Panc1 (cell line): ENCODE measurements at regions not wholly inside any gene's neighbourhood (a gene's known extent, or its start where the extent isn't known, plus 50 kb on each side); places are given as distances from the start of the nearest gene placed in this dataset.

Source experiments
- ATAC-seq: fragments of 200-7000 bp; cut with Tn5 transposase; 2 replicates; pipeline ENCODE4 v1.9.1; 2020; ENCODE audit warnings: mild to moderate bottlenecking, moderate library complexity
- BruUV-seq: library from RNA; stranded (reverse); fragments of 400-500 nt; replicated peaks from 2 replicates; lab custom pipeline; 2021; lab: Mats Ljungman, UMichigan
- CTCF ChIA-PET: fragments of 300-600 bp; sonication (Branson Sonifier 250); formaldehyde crosslinking; loops from one replicate; lab custom pipeline; 2022; ENCODE audit warnings: antibody characterized with exemption; lab: Charles Lee
- POLR2A ChIA-PET: fragments of 300-600 bp; sonication (Branson Sonifier 250); formaldehyde crosslinking; loops from one replicate; lab custom pipeline; 2022; ENCODE audit warnings: antibody characterized with exemption; lab: Charles Lee
- DNase-seq: peaks from one replicate; pipeline ENCODE4 v3.0.0-alpha.2; 2010; ENCODE audit warnings: low read depth, low spot score
- H3K27ac ChIP-seq: 2 replicates; pipeline ENCODE4 v1.5.1; 2011; ENCODE audit warnings: mild to moderate bottlenecking, low read length, inconsistent platforms
- H3K27me3 ChIP-seq: fragments of 200-500 bp; sonication (Bioruptor generic); 2 replicates; pipeline ENCODE4 v1.6.0; 2014; ENCODE audit warnings: low read length, inconsistent platforms; ENCODE audit not compliant: control insufficient read depth, insufficient read depth
- H3K36me3 ChIP-seq: fragments of 200-500 bp; sonication (Bioruptor generic); 2 replicates; pipeline ENCODE4 v1.5.1; 2014; ENCODE audit warnings: inconsistent platforms, mild to moderate bottlenecking, low read length, moderate library complexity; ENCODE audit not compliant: control insufficient read depth, insufficient read depth
- H3K4me1 ChIP-seq: 2 replicates; pipeline ENCODE4 v1.5.1; 2011; ENCODE audit warnings: inconsistent platforms, mild to moderate bottlenecking, low read length, moderate library complexity; ENCODE audit not compliant: control insufficient read depth, insufficient read depth
- H3K4me3 ChIP-seq, 2 experiments: 2 replicates each; pipeline ENCODE4 v1.5.1; 2011 to 2012; ENCODE audit warnings: low read depth in 2 of 2, low read length in 2 of 2, mild to moderate bottlenecking in 2 of 2, inconsistent platforms in 1 of 2, moderate library complexity in 1 of 2
- H3K9me3 ChIP-seq: fragments of 200-500 bp; sonication (Bioruptor generic); 2 replicates; pipeline ENCODE4 v1.5.1; 2014; ENCODE audit warnings: low read depth, mild to moderate bottlenecking, inconsistent platforms, low read length, moderate library complexity; ENCODE audit not compliant: control insufficient read depth, insufficient read depth
- CTCF ChIP-seq: fragments of 450-650 bp; IDR thresholded peaks from 2 replicates; pipeline ENCODE4 v1.5.1; 2017; ENCODE audit warnings: mild to moderate bottlenecking
- POLR2AphosphoS5 ChIP-seq: IDR thresholded peaks from 2 replicates; pipeline ENCODE4 v1.6.1; 2012; ENCODE audit warnings: mild to moderate bottlenecking, low read depth, low read length, moderate library complexity
- REST ChIP-seq, 2 experiments: IDR thresholded peaks; 2 replicates each; pipeline ENCODE4 v1.6.1; 2011 to 2012; ENCODE audit warnings: low read depth in 2 of 2, control low read depth in 1 of 2, low read length in 1 of 2, mild to moderate bottlenecking in 1 of 2, moderate library complexity in 1 of 2; ENCODE audit not compliant: insufficient read depth in 1 of 2
- SIN3A ChIP-seq: IDR thresholded peaks from 2 replicates; pipeline ENCODE4 v1.6.1; 2012; ENCODE audit warnings: low read depth, mild to moderate bottlenecking, low read length, moderate library complexity, borderline replicate concordance; ENCODE audit not compliant: insufficient read depth
- TCF7L2 ChIP-seq: IDR thresholded peaks from 2 replicates; pipeline ENCODE4 v1.6.1; 2011; ENCODE audit warnings: mild to moderate bottlenecking, low read depth, low read length, inconsistent platforms
- in situ Hi-C: cut with HindIII; loops from 2 replicates; pipeline ENCODE4 v1.10.0; 2016; ENCODE audit warnings: low sequenced_read_pairs, low pct_unique_long_range_greater_than_20kb
- intact Hi-C: fragments of 100-400 bp; cut with micrococcal nuclease; formaldehyde crosslinking; loops from one replicate; pipeline ENCODE4 v1.10.0; 2022; ENCODE audit not compliant: unreplicated experiment

GRCh38 chr5:164054461-164054860 is 549.0 kb downstream of the MAT2B start:
- TF ChIP-seq POLR2AphosphoS5, result no peak
- H3K27ac ChIP-seq, result no peak overlapping the region
- BruUV-seq, result no TSS peak
- POLR2A ChIA-PET, result no interaction called here
- DNase-seq (no peak), ATAC-seq (no peak)
- CTCF ChIA-PET, result no interaction called here
- no peak overlapping the region for H3K4me3 ChIP-seq
- no peaks in the 10 kb centered on the region for H3K27me3 ChIP-seq
- H3K36me3 ChIP-seq, result no peaks in the 10 kb centered on the region
- in situ Hi-C loops, result no loop called here
- no peaks in the 10 kb centered on the region for H3K4me1 ChIP-seq
- intact Hi-C loops, result no loop called here
- H3K9me3 ChIP-seq, result no peaks in the 10 kb centered on the region

DNA sequence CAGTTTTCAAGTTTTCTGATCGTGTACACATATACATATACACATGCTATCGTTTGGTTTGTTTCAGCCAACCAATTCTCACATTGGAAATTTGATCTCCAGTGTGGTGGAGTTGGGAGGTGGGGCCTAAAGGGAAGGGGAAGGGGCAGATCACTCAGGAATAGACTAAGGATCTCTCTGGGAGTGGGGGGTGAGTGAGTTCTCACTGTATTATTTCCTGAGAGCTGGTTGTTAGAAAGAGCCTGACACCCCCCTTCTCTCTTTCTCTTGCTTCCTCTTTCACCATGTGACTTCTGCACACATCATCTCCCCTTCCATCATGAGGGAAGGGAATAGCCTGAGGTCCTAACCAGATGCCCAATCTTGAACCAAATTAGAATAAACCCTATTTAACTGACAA is 551.7 kb downstream of the MAT2B start:
- Histone ChIP-seq H3K4me1 (no peaks in the 10 kb centered on the region), H3K27me3 (no peaks in the 10 kb centered on the region), H3K36me3 (no peaks in the 10 kb centered on the region), H3K27ac (no peak overlapping the region), H3K4me3 (no peak overlapping the region), H3K9me3 (no peaks in the 10 kb centered on the region)
- intact Hi-C loops (no loop called here), in situ Hi-C loops (no loop called here)
- CTCF ChIA-PET, result no interaction called here
- ATAC-seq, result no peak
- no TSS peak for BruUV-seq
- TF ChIP-seq CTCF, result no peak
- TF ChIP-seq SIN3A, result no peak
- no peak for DNase-seq
- POLR2A ChIA-PET, result no interaction called here

DNA sequence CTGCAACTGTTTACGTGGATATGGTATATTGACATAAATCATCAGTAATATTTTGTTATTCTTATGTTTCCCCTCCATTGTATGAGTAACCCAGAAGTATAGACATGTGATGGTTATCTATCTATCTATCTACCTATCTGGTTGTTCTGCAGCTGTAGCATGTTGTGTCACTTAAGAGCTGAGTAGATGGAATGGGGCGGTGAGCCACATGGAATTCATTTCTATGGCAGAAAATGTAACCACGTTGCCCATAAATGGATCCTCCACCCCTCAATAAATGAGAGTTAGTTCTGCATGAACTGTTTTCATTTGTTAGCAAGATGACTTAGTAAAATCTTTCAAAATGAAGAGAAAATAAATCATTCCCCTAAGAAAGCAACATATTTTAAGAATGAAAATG is 553.2 kb downstream of the MAT2B start:
- CTCF ChIA-PET, result no interaction called here
- no peaks in the 10 kb centered on the region for H3K4me1 ChIP-seq
- H3K36me3 ChIP-seq, result no peaks in the 10 kb centered on the region
- DNase-seq, result no peak
- intact Hi-C loops (no loop called here), in situ Hi-C loops (no loop called here)
- TF ChIP-seq SIN3A, result no peak
- TF ChIP-seq REST (IDR thresholded peaks at IDR 0.05; ENCODE audit: insufficient read depth in 1 of 2, low read depth in 2 of 2, low read length in 1 of 2), result no peak
- no peak for TF ChIP-seq CTCF
- no peak for TF ChIP-seq TCF7L2
- TF ChIP-seq POLR2AphosphoS5, result no peak
- no peaks in the 10 kb centered on the region for H3K27me3 ChIP-seq
- no peak for ATAC-seq
- H3K27ac ChIP-seq, result no peak overlapping the region
- BruUV-seq, result no TSS peak
- no peaks in the 10 kb centered on the region for H3K9me3 ChIP-seq
- POLR2A ChIA-PET, result no interaction called here
- H3K4me3 ChIP-seq, result no peak overlapping the region
